Esophagus muscularis mucosa (tissue), 4 donors: ENCODE measurements at regions not wholly inside any gene's neighbourhood (a gene's known extent, or its start where the extent isn't known, plus 50 kb on each side); places are given as distances from the start of the nearest gene placed in this dataset.

Experiments
- CTCF ChIP-seq, 3 experiments: fragments of 200-600 bp in 2 of 3; fragments of 450-650 bp in 1 of 3; sonication (generic) in 2 of 3; IDR thresholded peaks; one replicate each; pipeline ENCODE4 v1.5.1; 2017 to 2019; ENCODE audit warnings: antibody characterized with exemption in 3 of 3, mild to moderate bottlenecking in 2 of 3, moderate library complexity in 1 of 3
- EP300 ChIP-seq: sonication (generic); formaldehyde crosslinking; IDR thresholded peaks from one replicate; pipeline ENCODE4 v1.6.1; 2017; ENCODE audit warnings: antibody characterized with exemption
- POLR2A ChIP-seq: fragments of 450-650 bp; IDR thresholded peaks from one replicate; pipeline ENCODE4 v1.6.1; 2017; ENCODE audit warnings: antibody characterized with exemption, moderate library complexity, mild to moderate bottlenecking, low read depth
- POLR2AphosphoS5 ChIP-seq, 2 donors: sonication (generic); formaldehyde crosslinking; IDR thresholded peaks; one replicate each; pipeline ENCODE4 v1.6.1; 2017; ENCODE audit warnings: antibody characterized with exemption in 2 of 2

- no peak for TF ChIP-seq CTCF (IDR thresholded peaks at IDR 0.05)
- no peak for TF ChIP-seq POLR2A
- TF ChIP-seq EP300 = no peak
- no peak for TF ChIP-seq POLR2AphosphoS5 (IDR thresholded peaks at IDR 0.05)
Measured at GRCh38 chr2:128799284-128799552, 480.6 kb upstream of the HS6ST1 start.
